ENCODE measurements at regions not wholly inside any gene's neighbourhood (a gene's known extent, or its start where the extent isn't known, plus 50 kb on each side); places are given as distances from the start of the nearest gene placed in this dataset.
"Not testable (repeated sequence)": the region's sequence is repeated elsewhere in the genome, so short reads cannot be mapped to it uniquely, and the experiment has no call there.

- TF ChIP-seq ZNF362 (CRISPR knock-in tag; IDR thresholded peaks at IDR 0.05; ENCODE audit: borderline replicate concordance); TAF15 (IDR thresholded peaks at IDR 0.05; ENCODE audit: low read depth, low read length, poor library complexity, severe bottlenecking): not testable (repeated sequence)
- TF ChIP-seq, protein P1, sequence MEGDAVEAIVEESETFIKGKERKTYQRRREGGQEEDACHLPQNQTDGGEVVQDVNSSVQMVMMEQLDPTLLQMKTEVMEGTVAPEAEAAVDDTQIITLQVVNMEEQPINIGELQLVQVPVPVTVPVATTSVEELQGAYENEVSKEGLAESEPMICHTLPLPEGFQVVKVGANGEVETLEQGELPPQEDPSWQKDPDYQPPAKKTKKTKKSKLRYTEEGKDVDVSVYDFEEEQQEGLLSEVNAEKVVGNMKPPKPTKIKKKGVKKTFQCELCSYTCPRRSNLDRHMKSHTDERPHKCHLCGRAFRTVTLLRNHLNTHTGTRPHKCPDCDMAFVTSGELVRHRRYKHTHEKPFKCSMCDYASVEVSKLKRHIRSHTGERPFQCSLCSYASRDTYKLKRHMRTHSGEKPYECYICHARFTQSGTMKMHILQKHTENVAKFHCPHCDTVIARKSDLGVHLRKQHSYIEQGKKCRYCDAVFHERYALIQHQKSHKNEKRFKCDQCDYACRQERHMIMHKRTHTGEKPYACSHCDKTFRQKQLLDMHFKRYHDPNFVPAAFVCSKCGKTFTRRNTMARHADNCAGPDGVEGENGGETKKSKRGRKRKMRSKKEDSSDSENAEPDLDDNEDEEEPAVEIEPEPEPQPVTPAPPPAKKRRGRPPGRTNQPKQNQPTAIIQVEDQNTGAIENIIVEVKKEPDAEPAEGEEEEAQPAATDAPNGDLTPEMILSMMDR (CRISPR knock-in tag; IDR thresholded peaks at IDR 0.05), result not testable (repeated sequence)
- TF ChIP-seq, protein P2, sequence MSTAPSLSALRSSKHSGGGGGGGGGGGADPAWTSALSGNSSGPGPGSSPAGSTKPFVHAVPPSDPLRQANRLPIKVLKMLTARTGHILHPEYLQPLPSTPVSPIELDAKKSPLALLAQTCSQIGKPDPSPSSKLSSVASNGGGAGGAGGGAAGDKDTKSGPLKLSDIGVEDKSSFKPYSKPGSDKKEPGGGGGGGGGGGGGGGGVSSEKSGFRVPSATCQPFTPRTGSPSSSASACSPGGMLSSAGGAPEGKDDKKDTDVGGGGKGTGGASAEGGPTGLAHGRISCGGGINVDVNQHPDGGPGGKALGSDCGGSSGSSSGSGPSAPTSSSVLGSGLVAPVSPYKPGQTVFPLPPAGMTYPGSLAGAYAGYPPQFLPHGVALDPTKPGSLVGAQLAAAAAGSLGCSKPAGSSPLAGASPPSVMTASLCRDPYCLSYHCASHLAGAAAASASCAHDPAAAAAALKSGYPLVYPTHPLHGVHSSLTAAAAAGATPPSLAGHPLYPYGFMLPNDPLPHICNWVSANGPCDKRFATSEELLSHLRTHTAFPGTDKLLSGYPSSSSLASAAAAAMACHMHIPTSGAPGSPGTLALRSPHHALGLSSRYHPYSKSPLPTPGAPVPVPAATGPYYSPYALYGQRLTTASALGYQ (CRISPR knock-in tag; IDR thresholded peaks at IDR 0.05), result not testable (repeated sequence)
These were observed 130.4 kb downstream of the PLCE1 start for GRCh38 chr10:94124147-94124546.
